Lower lobe of right lung (tissue), 2 donors: ENCODE measurements at regions not wholly inside any gene's neighbourhood (a gene's known extent, or its start where the extent isn't known, plus 50 kb on each side); places are given as distances from the start of the nearest gene placed in this dataset.

Experiments used
- ATAC-seq, 2 donors: fragments of 200-7000 bp; cut with Tn5 transposase; one replicate each; pipeline ENCODE4 v1.9.1; 2020 to 2022; ENCODE audit warnings: mild to moderate bottlenecking in 2 of 2, moderate library complexity in 2 of 2
- DNase-seq: peaks from one replicate; pipeline ENCODE4 v3.0.0-alpha.2; 2020
- H3K27ac ChIP-seq: fragments of 200-600 bp; one replicate; pipeline ENCODE4 v1.8.0; 2022
- H3K27me3 ChIP-seq: fragments of 200-600 bp; one replicate; pipeline ENCODE4 v1.8.0; 2022; ENCODE audit warnings: low read depth
- H3K36me3 ChIP-seq: fragments of 200-600 bp; one replicate; pipeline ENCODE4 v1.8.0; 2022; ENCODE audit warnings: mild to moderate bottlenecking
- H3K4me1 ChIP-seq: fragments of 200-600 bp; one replicate; pipeline ENCODE4 v1.8.0; 2022
- H3K4me3 ChIP-seq: fragments of 200-600 bp; one replicate; pipeline ENCODE4 v1.8.0; 2022; ENCODE audit warnings: mild to moderate bottlenecking
- H3K9me3 ChIP-seq: fragments of 200-600 bp; one replicate; pipeline ENCODE4 v1.8.0; 2022
- intact Hi-C: fragments of 100-400 bp; cut with DNase I; formaldehyde crosslinking; loops from one replicate; pipeline ENCODE4 v1.11.0; 2022
- TF ChIP-seq, protein P1 (sequence below): fragments of 200-600 bp; IDR thresholded peaks from one replicate; pipeline ENCODE4 v1.8.0; 2022; ENCODE audit warnings: antibody characterized with exemption, mild to moderate bottlenecking
- donor health status: DM: no; HTN: yes; CAD: no; lungs with severe emphysema.

- TF ChIP-seq, protein P1, sequence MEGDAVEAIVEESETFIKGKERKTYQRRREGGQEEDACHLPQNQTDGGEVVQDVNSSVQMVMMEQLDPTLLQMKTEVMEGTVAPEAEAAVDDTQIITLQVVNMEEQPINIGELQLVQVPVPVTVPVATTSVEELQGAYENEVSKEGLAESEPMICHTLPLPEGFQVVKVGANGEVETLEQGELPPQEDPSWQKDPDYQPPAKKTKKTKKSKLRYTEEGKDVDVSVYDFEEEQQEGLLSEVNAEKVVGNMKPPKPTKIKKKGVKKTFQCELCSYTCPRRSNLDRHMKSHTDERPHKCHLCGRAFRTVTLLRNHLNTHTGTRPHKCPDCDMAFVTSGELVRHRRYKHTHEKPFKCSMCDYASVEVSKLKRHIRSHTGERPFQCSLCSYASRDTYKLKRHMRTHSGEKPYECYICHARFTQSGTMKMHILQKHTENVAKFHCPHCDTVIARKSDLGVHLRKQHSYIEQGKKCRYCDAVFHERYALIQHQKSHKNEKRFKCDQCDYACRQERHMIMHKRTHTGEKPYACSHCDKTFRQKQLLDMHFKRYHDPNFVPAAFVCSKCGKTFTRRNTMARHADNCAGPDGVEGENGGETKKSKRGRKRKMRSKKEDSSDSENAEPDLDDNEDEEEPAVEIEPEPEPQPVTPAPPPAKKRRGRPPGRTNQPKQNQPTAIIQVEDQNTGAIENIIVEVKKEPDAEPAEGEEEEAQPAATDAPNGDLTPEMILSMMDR = no peak
- H3K36me3 ChIP-seq = no peaks in the 10 kb centered on the region
- DNase-seq = no peak
- no peak overlapping the region for H3K4me3 ChIP-seq
- H3K27me3 ChIP-seq = no peaks in the 10 kb centered on the region
- H3K27ac ChIP-seq = no peak overlapping the region
- intact Hi-C loops = no loop called here
- no peaks in the 10 kb centered on the region for H3K4me1 ChIP-seq
- no peaks in the 10 kb centered on the region for H3K9me3 ChIP-seq
- no peak for ATAC-seq
These were observed 84.9 kb upstream of the TNP1 start for GRCh38 chr2:216944733-216945132.

- Histone ChIP-seq H3K9me3 (no peaks in the 10 kb centered on the region), H3K27me3 (no peaks in the 10 kb centered on the region), H3K4me3 (no peak overlapping the region), H3K36me3 (no peaks in the 10 kb centered on the region), H3K4me1 (no peaks in the 10 kb centered on the region), H3K27ac (no peak overlapping the region)
- no peak for DNase-seq
- TF ChIP-seq, protein P1 = no peak
- no peak for ATAC-seq
- intact Hi-C loops = no loop called here
These were observed 83.2 kb upstream of the TNP1 start for GRCh38 chr2:216943109-216943508.

GRCh38 chr2:216942465-216942864 is 82.6 kb upstream of the TNP1 start:
- TF ChIP-seq, protein P1 = no peak
- no peak overlapping the region for H3K4me3 ChIP-seq
- intact Hi-C loops = no loop called here
- DNase-seq (no peak), ATAC-seq (no peak)
- H3K27ac ChIP-seq = no peak overlapping the region
- H3K4me1 ChIP-seq = no peaks in the 10 kb centered on the region
- H3K9me3 ChIP-seq = no peaks in the 10 kb centered on the region
- H3K36me3 ChIP-seq = no peaks in the 10 kb centered on the region
- no peaks in the 10 kb centered on the region for H3K27me3 ChIP-seq

GRCh38 chr2:216942016-216942415 is 82.2 kb upstream of the TNP1 start:
- Histone ChIP-seq H3K27me3 (no peaks in the 10 kb centered on the region), H3K27ac (no peak overlapping the region), H3K4me1 (no peaks in the 10 kb centered on the region), H3K4me3 (no peak overlapping the region), H3K36me3 (no peaks in the 10 kb centered on the region), H3K9me3 (no peaks in the 10 kb centered on the region)
- DNase-seq (no peak), ATAC-seq (no peak)
- intact Hi-C loops = no loop called here
- TF ChIP-seq, protein P1 = no peak

DNA sequence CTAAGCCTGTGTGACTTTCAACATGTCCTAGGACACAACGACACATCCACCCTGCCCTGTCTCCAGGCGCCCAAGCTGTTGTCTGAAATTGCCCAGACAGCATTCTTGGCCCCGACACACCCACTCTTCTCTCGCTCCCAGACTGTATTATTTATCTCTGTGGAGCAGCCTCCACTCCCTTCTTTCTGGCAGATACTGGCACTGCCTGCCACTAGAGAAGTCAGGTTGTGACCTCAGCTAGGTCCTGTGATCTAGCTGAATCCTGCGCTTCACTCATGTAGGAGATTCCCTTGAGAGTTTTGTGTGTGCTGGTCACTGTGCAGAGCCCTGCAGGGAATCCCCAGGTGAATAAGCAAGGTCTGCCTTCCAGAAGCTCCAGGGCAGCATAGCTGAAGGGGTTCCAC is 77.1 kb upstream of the TNP1 start:
- Histone ChIP-seq H3K27ac (no peak overlapping the region), H3K9me3 (no peaks in the 10 kb centered on the region), H3K36me3 (no peaks in the 10 kb centered on the region), H3K4me1 (no peaks in the 10 kb centered on the region), H3K4me3 (no peak overlapping the region), H3K27me3 (no peaks in the 10 kb centered on the region)
- intact Hi-C loops = no loop called here
- peak; percentile 12 to 28 for ATAC-seq
- TF ChIP-seq, protein P1 = no peak
- DNase-seq = no peak

DNA sequence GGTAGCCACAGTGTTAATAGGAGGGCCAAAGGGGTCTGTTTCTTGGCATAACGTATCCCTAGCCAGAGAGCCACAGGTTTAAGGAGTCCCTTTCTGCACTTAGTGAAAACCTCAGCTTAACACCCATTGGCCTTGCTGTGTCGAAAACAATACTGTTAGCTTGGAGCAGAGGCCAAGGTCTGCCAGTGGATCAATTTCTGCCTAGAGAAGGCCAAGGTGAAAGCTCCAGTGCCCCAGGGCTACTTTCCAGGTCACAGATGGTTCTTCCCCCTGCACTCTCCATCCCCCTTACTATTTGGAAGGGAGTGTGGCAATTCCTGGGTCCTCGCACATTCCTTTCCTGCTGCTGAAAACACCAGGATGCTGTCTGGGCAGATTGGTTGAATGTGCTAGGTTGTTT is 74.8 kb upstream of the TNP1 start:
- no peak for DNase-seq

More for the DNA sequence above, 74.8 kb upstream of the TNP1 start:
- H3K27ac ChIP-seq = no peak overlapping the region
- TF ChIP-seq, protein P1 = no peak
- no peak overlapping the region for H3K4me3 ChIP-seq
- H3K27me3 ChIP-seq = no peaks in the 10 kb centered on the region
- H3K9me3 ChIP-seq = no peaks in the 10 kb centered on the region
- no peaks in the 10 kb centered on the region for H3K4me1 ChIP-seq
- H3K36me3 ChIP-seq = no peaks in the 10 kb centered on the region
- intact Hi-C loops = no loop called here
- no peak for ATAC-seq
